Upper lobe of right lung (tissue), 1 donor: ENCODE measurements at regions not wholly inside any gene's neighbourhood (a gene's known extent, or its start where the extent isn't known, plus 50 kb on each side); places are given as distances from the start of the nearest gene placed in this dataset.

Experiments used
- ATAC-seq: fragments of 200-7000 bp; cut with Tn5 transposase; one replicate; pipeline ENCODE4 v1.9.1; 2020; ENCODE audit warnings: mild to moderate bottlenecking, moderate library complexity
- DNase-seq: peaks from one replicate; pipeline ENCODE4 v3.0.0-alpha.2; 2020
- H3K27ac ChIP-seq: fragments of 200-600 bp; one replicate; pipeline ENCODE4 v1.8.0; 2022
- H3K27me3 ChIP-seq: fragments of 200-600 bp; one replicate; pipeline ENCODE4 v1.8.0; 2022; ENCODE audit warnings: mild to moderate bottlenecking
- H3K36me3 ChIP-seq: fragments of 200-600 bp; one replicate; pipeline ENCODE4 v1.8.0; 2022
- H3K4me1 ChIP-seq: fragments of 200-600 bp; one replicate; pipeline ENCODE4 v1.8.0; 2022
- H3K4me3 ChIP-seq: fragments of 200-600 bp; one replicate; pipeline ENCODE4 v1.8.0; 2022; ENCODE audit warnings: mild to moderate bottlenecking
- H3K9me3 ChIP-seq: fragments of 200-600 bp; one replicate; pipeline ENCODE4 v1.8.0; 2022
- CTCF ChIP-seq: fragments of 200-600 bp; IDR thresholded peaks from one replicate; pipeline ENCODE4 v1.8.0; 2022; ENCODE audit warnings: antibody characterized with exemption
- intact Hi-C: fragments of 100-400 bp; cut with DNase I; formaldehyde crosslinking; loops from one replicate; pipeline ENCODE4 v1.11.0; 2022
- donor health status: DM: no; HTN: yes; CAD: no; lungs with severe emphysema.

GRCh38 chr10:29737074-29737593 lies 102.4 kb upstream of the SVIL start:
- intact Hi-C loops = no loop called here
- no peak for TF ChIP-seq CTCF

GRCh38 chr10:29736366-29737073 lies 101.7 kb upstream of the SVIL start:
- peak; percentile 75 for ATAC-seq
- intact Hi-C loops = no loop called here

More at GRCh38 chr10:29737074-29737593, 102.4 kb upstream of the SVIL start:
- Histone ChIP-seq H3K36me3 (no peaks in the 10 kb centered on the region), H3K9me3 (no peaks in the 10 kb centered on the region), H3K27me3 (no peaks in the 10 kb centered on the region), H3K27ac (peak overlapping the region; percentile 96), H3K4me3 (peak overlapping the region; percentile 84), H3K4me1 (peaks cover 21% of the 10 kb centered on the region)
- DNase-seq (no peak), ATAC-seq (no peak)

GRCh38 chr10:29735628-29736365 lies 101.0 kb upstream of the SVIL start:
- no peaks in the 10 kb centered on the region for H3K36me3 ChIP-seq
- H3K27ac ChIP-seq = peak overlapping the region; percentile 96
- peak overlapping the region; percentile 84 for H3K4me3 ChIP-seq
- intact Hi-C loops = no loop called here
- no peaks in the 10 kb centered on the region for H3K27me3 ChIP-seq
- ATAC-seq (peak; percentile 91), DNase-seq (peak; percentile 95)
- peak; percentile 89 for TF ChIP-seq CTCF
- H3K9me3 ChIP-seq = no peaks in the 10 kb centered on the region
- H3K4me1 ChIP-seq = peaks cover 35% of the 10 kb centered on the region

More at GRCh38 chr10:29736366-29737073, 101.7 kb upstream of the SVIL start:
- no peaks in the 10 kb centered on the region for H3K9me3 ChIP-seq
- H3K4me3 ChIP-seq = peak overlapping the region; percentile 84
- H3K4me1 ChIP-seq = peaks cover 28% of the 10 kb centered on the region
- H3K27ac ChIP-seq = peak overlapping the region; percentile 96
- DNase-seq = peak; percentile 88
- no peaks in the 10 kb centered on the region for H3K36me3 ChIP-seq
- TF ChIP-seq CTCF = no peak
- no peaks in the 10 kb centered on the region for H3K27me3 ChIP-seq

- no peaks in the 10 kb centered on the region for H3K36me3 ChIP-seq
- ATAC-seq = peak; percentile 73
- H3K9me3 ChIP-seq = no peaks in the 10 kb centered on the region
- H3K4me1 ChIP-seq = peaks cover 37% of the 10 kb centered on the region
- no peak for TF ChIP-seq CTCF
- intact Hi-C loops = no loop called here
- H3K27me3 ChIP-seq = no peaks in the 10 kb centered on the region
- DNase-seq = peak; percentile 91
- peak overlapping the region; percentile 84 for H3K4me3 ChIP-seq
- peak overlapping the region; percentile 96 for H3K27ac ChIP-seq
Measured at GRCh38 chr10:29734962-29735627, 100.3 kb upstream of the SVIL start.

- H3K9me3 ChIP-seq = no peaks in the 10 kb centered on the region
- H3K36me3 ChIP-seq = no peaks in the 10 kb centered on the region
- DNase-seq (no peak), ATAC-seq (no peak)
- intact Hi-C loops = no loop called here
- H3K4me1 ChIP-seq = peaks cover 37% of the 10 kb centered on the region
- H3K27ac ChIP-seq = peak overlapping the region; percentile 96
- H3K4me3 ChIP-seq = peak overlapping the region; percentile 84
- TF ChIP-seq CTCF = no peak
- no peaks in the 10 kb centered on the region for H3K27me3 ChIP-seq
Measured at GRCh38 chr10:29734640-29734961, 99.8 kb upstream of the SVIL start.
